CMK (cell line): ENCODE measurements at regions not wholly inside any gene's neighbourhood (a gene's known extent, or its start where the extent isn't known, plus 50 kb on each side); places are given as distances from the start of the nearest gene placed in this dataset.

Experiments
- DNase-seq: peaks from one replicate; pipeline ENCODE4 v3.0.0-alpha.2; 2010; ENCODE audit warnings: low read depth

- no peak for DNase-seq
Observed at GRCh38 chr2:140063356-140063755, 1283.2 kb upstream of the NXPH2 start.

GRCh38 chr2:140061240-140061639 lies 1281.0 kb upstream of the NXPH2 start:
- DNase-seq, result no peak

- no peak for DNase-seq
Observed at GRCh38 chr2:140057928-140058327, 1277.7 kb upstream of the NXPH2 start.

GRCh38 chr2:140041811-140042210 lies 1261.6 kb upstream of the NXPH2 start:
- no peak for DNase-seq

GRCh38 chr2:140041239-140041638 lies 1261.0 kb upstream of the NXPH2 start:
- no peak for DNase-seq

DNA sequence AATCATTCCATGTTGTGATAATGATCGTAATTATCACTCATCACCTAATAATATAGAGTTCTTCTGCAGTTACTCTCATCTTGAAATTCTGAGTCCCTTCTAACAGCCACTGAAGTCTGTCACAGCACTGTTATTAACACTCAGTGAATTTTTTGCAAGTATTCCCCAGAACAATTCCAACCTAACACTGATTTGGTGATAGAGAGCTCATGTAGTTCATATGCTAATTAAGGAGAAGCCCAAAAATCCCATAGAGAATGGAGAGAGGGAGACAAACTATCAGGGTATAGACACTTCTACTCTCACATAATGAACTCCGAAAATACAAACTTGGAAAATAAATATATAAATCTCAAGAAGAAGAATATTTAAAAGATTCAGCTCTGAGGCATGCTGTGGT lies 1253.4 kb upstream of the NXPH2 start:
- DNase-seq, result no peak

GRCh38 chr2:140027966-140028365 lies 1247.8 kb upstream of the NXPH2 start:
- no peak for DNase-seq

DNA sequence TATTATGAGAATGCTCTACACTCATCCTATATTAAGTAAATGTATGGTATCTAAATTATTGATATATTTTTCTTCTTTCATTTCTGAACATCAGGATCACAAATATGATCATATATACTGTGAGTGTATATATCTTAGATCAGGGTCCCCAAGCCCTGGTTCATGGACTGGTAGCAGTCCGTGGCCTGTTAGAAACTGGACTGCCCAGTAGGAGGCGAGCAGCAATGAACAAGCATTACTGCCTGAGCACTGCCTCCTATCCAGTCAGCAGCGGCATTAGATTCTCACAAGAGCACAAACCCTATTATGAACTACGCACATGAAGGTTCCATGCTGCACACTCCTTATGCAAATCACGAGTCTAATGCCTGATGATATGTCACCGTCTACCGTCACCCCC lies 1247.1 kb upstream of the NXPH2 start:
- DNase-seq, result no peak

GRCh38 chr2:140023291-140023690 lies 1243.1 kb upstream of the NXPH2 start:
- DNase-seq, result no peak

DNA sequence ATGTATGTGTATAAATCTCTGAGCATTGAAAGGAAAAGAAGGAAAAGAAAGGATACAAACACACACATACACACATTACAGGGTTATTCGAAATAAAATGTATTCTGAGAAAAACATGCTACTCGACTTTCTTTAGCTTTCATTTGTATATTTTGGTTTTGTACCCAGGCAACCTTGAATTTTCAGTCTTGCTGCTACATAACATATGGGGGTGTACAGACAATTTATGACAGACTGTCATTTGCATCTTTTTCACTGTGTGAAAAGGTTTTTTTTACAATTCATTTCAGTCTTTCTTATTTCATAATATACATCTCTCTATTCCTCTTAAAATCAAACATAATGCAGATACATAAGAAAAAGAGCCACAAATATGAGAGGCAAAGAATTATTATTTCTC lies 1238.4 kb upstream of the NXPH2 start:
- DNase-seq, result no peak

DNA sequence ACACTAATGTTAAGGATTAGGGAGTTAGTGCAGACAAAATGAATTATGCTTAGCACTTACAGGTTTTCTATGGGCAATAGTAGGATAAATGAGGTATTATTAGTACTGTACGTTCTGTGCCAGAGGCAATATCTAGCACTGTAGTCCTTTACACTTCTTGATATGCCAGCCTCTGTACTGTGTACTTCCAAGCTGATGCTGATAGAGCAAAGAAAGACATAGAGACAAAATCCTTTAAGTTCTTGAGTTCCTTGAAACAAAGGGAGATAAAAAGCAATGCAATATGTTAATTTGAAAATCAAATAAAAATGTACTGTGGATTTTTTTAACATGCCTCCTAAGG lies 1234.0 kb upstream of the NXPH2 start:
- no peak for DNase-seq

GRCh38 chr2:140013545-140014203 lies 1233.5 kb upstream of the NXPH2 start:
- no peak for DNase-seq

- DNase-seq, result no peak
Observed at GRCh38 chr2:140011287-140011686, 1231.1 kb upstream of the NXPH2 start.

- no peak for DNase-seq
Observed at GRCh38 chr2:140002110-140002509, 1221.9 kb upstream of the NXPH2 start.

GRCh38 chr2:139992711-139993345 lies 1212.6 kb upstream of the NXPH2 start:
- DNase-seq, result no peak

- DNase-seq, result no peak
Observed at GRCh38 chr2:139992078-139992477, 1211.9 kb upstream of the NXPH2 start.

DNA sequence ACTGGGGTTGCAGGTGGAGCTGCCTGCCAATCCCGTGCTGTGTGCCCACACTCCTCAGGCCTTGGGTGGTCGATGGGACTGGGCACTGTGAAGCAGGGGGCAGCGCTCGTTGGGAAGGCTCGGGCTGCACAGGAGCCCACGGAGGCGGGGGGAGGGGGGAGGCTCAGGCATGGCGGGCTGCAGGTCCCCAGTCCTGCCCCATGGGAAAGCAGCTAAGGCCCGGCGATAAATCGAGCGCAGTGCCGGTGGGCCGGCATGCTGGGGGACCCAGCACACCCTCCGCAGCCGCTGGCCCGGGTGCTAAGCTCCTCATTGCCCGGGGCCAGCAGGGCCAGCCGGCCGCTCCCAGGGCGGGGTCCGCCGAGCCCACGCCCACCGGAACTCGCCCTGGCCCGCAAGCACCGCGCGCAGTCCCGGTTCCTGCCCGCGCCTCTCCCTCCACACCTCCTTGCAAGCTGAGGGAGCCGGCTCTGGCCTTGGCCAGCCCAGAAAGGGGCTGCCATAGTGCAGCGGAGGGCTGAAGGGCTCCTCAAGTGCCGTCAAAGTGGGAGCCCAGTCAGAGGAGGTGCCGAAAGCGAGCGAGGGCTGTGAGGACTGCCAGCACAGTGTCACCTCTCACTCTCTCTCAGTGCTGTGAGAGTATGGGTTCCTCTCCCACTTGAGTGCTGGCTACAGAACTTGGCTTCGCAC lies 1210.6 kb upstream of the NXPH2 start:
- DNase-seq, result no peak

DNA sequence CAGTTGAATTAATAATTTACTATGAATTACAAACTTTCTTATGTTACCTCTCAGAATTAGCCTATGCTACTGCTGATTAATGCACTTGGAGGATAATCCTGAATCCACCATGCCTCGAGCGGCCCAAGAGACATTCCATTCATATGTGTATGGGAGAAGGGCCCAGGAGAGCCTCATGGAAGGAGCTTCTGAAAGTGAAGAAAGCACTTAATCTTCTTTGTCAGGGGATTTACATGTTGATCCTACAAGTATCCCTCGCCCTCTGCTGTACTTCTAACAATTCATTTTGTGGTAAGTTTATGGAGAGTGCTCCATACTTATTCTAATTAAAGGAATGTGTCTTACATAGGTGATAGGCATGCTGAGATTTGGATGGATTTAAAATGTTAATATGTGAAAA lies 1189.1 kb upstream of the NXPH2 start:
- DNase-seq, result no peak

- no peak for DNase-seq
Observed at GRCh38 chr2:139968588-139968987, 1188.4 kb upstream of the NXPH2 start.

- no peak for DNase-seq
Observed at GRCh38 chr2:139967665-139968064, 1187.5 kb upstream of the NXPH2 start.

DNA sequence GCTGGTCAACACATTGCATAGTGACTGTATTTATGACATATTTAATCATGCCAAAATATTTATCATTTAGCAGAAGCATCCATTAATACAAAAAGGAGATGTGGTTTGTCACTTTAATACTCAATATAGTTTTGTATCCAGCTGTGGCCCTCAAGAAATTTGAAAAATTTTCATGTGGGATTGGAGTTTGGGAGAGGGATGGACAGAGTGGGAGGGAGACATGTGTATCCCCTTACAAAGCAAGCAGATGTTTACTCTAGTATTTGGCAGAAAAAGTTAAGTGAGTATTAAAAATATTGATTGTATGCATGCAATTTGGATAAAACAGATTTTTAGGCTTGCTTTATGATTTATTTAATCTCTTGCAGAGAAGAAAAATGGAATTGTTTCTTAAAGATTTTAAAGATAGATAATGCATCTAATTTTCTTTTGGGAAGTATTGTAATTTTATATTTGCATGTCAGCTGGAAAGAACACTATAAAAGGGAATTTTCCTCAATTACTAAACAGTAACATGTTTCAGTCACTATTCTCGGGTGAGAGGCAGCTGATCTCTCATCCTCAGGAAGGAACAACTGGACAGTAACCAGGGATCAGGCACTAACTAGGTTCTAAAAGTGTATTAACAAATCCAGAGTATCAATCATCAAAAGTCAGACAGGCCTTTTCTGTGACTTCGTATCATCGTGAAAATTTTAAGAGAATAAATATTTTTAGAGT lies 1184.7 kb upstream of the NXPH2 start:
- DNase-seq, result no peak

- DNase-seq, result no peak
Observed at GRCh38 chr2:139963863-139964355, 1183.7 kb upstream of the NXPH2 start.
